ENCODE measurements at regions not wholly inside any gene's neighbourhood (a gene's known extent, or its start where the extent isn't known, plus 50 kb on each side); places are given as distances from the start of the nearest gene placed in this dataset.

GRCh38 chr15:99452010-99452409, 113.8 kb upstream of the MEF2A start:
- Histone ChIP-seq H3K36me3 (ENCODE audit: insufficient read depth, low read length) (no peaks in the 10 kb centered on the region), H3K27me3 (ENCODE audit: insufficient read depth, low read length) (0 out of 2 replicates have a peak, but pooled peaks cover 4% of the 10 kb centered on the region), H3K4me1 (ENCODE audit: insufficient read depth, low read length, severe bottlenecking) (peaks cover 22% of the 10 kb centered on the region), H3K4me2 (ENCODE audit: low read length) (no peak overlapping the region), H2AFZ (ENCODE audit: low read length) (no peak overlapping the region), H3K79me2 (ENCODE audit: insufficient read depth, low read length) (no peaks in the 10 kb centered on the region), H3K9ac (ENCODE audit: low read length) (no peak overlapping the region), H4K20me1 (ENCODE audit: insufficient read depth, low read length) (no peaks in the 10 kb centered on the region), H3K9me3 (ENCODE audit: low read length) (no peaks in the 10 kb centered on the region), H3F3A (ENCODE audit: insufficient read depth, low read length) (no peaks in the 10 kb centered on the region), H3K27ac (ENCODE audit: low read depth, low read length, poor library complexity, severe bottlenecking) (no peak overlapping the region), H3K9me2 (ENCODE audit: low read depth, low read length) (no peaks in the 10 kb centered on the region), H3K4me3 (ENCODE audit: low read depth, low read length, poor library complexity, severe bottlenecking) (no peak overlapping the region)
- TF ChIP-seq EZH2 (IDR thresholded peaks at IDR 0.05; ENCODE audit: borderline replicate concordance, low read length) (no peak), CTCF (IDR thresholded peaks at IDR 0.05; ENCODE audit: low read length) (no peak)

- no peak overlapping the region for H3K4me3 ChIP-seq (ENCODE audit: low read depth, low read length, poor library complexity, severe bottlenecking)
- no peaks in the 10 kb centered on the region for H3F3A ChIP-seq (ENCODE audit: insufficient read depth, low read length)
- H2AFZ ChIP-seq (ENCODE audit: low read length), result no peak overlapping the region
- peaks cover 12% of the 10 kb centered on the region for H3K4me1 ChIP-seq (ENCODE audit: insufficient read depth, low read length, severe bottlenecking)
- H3K9me2 ChIP-seq (ENCODE audit: low read depth, low read length), result no peaks in the 10 kb centered on the region
- H4K20me1 ChIP-seq (ENCODE audit: insufficient read depth, low read length), result no peaks in the 10 kb centered on the region
- H3K36me3 ChIP-seq (ENCODE audit: insufficient read depth, low read length), result no peaks in the 10 kb centered on the region
- H3K79me2 ChIP-seq (ENCODE audit: insufficient read depth, low read length), result no peaks in the 10 kb centered on the region
- no peak overlapping the region for H3K9ac ChIP-seq (ENCODE audit: low read length)
- 0 out of 2 replicates have a peak, but pooled peaks cover 4% of the 10 kb centered on the region for H3K27me3 ChIP-seq (ENCODE audit: insufficient read depth, low read length)
- no peak overlapping the region for H3K4me2 ChIP-seq (ENCODE audit: low read length)
- no peak overlapping the region for H3K27ac ChIP-seq (ENCODE audit: low read depth, low read length, poor library complexity, severe bottlenecking)
- TF ChIP-seq EZH2 (IDR thresholded peaks at IDR 0.05; ENCODE audit: borderline replicate concordance, low read length) (no peak), CTCF (IDR thresholded peaks at IDR 0.05; ENCODE audit: low read length) (no peak)
- H3K9me3 ChIP-seq (ENCODE audit: low read length), result 0 out of 2 replicates have a peak, but pooled peaks cover 1% of the 10 kb centered on the region
Observed at GRCh38 chr15:99452728-99453636, 112.8 kb upstream of the MEF2A start.

GRCh38 chr15:99453637-99454030, 112.2 kb upstream of the MEF2A start:
- 0 out of 2 replicates have a peak, but pooled peaks cover 2% of the 10 kb centered on the region for H3K9me3 ChIP-seq (ENCODE audit: low read length)
- H3K4me1 ChIP-seq (ENCODE audit: insufficient read depth, low read length, severe bottlenecking), result peaks cover 9% of the 10 kb centered on the region
- H2AFZ ChIP-seq (ENCODE audit: low read length), result no peak overlapping the region
- H3K4me3 ChIP-seq (ENCODE audit: low read depth, low read length, poor library complexity, severe bottlenecking), result no peak overlapping the region
- H3K27ac ChIP-seq (ENCODE audit: low read depth, low read length, poor library complexity, severe bottlenecking), result no peak overlapping the region
- H3K36me3 ChIP-seq (ENCODE audit: insufficient read depth, low read length), result no peaks in the 10 kb centered on the region
- no peak overlapping the region for H3K4me2 ChIP-seq (ENCODE audit: low read length)
- no peaks in the 10 kb centered on the region for H4K20me1 ChIP-seq (ENCODE audit: insufficient read depth, low read length)
- H3K79me2 ChIP-seq (ENCODE audit: insufficient read depth, low read length), result no peaks in the 10 kb centered on the region
- H3F3A ChIP-seq (ENCODE audit: insufficient read depth, low read length), result no peaks in the 10 kb centered on the region
- 0 out of 2 replicates have a peak, but pooled peaks cover 4% of the 10 kb centered on the region for H3K27me3 ChIP-seq (ENCODE audit: insufficient read depth, low read length)
- TF ChIP-seq EZH2 (IDR thresholded peaks at IDR 0.05; ENCODE audit: borderline replicate concordance, low read length), result no peak
- no peak for TF ChIP-seq CTCF (IDR thresholded peaks at IDR 0.05; ENCODE audit: low read length)
- H3K9me2 ChIP-seq (ENCODE audit: low read depth, low read length), result no peaks in the 10 kb centered on the region
- no peak overlapping the region for H3K9ac ChIP-seq (ENCODE audit: low read length)
